ENCODE measurements at regions not wholly inside any gene's neighbourhood (a gene's known extent, or its start where the extent isn't known, plus 50 kb on each side); places are given as distances from the start of the nearest gene placed in this dataset.
"Not testable (repeated sequence)": the region's sequence is repeated elsewhere in the genome, so short reads cannot be mapped to it uniquely, and the experiment has no call there.

DNA sequence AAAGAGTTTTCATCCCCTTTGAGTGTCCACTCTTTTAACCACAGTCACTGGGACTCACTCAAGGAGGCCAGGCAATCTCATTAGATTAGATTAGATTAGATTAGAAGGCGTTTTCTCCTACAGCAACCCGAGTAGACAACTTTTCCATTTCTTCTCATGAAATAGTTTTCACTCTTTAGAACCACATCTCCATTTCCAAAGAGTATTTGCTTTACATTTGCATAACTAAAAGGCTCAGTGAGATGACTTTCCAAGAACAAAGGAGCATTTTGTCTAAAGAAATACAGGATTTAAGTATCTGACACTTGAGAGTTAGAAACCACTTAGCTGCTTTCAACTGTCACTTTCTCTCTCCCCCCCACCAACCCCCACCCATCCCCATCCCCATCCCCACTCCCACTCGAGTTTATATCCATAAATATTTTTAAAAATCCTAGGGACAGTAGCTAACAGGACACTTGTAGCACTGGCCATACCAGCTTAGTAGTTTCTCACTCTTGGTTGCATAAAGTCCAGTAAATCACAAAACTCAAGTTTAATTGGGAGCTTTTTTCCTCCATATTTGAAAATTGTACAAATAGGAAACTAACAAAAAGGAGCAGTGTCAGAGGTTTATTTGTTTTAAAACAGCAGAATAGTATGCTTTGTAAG, 2202.9 kb upstream of the WWC1 start:
- Histone ChIP-seq H3K27me3 (ENCODE audit: control insufficient read depth, insufficient read depth, low read length) (no peaks in the 10 kb centered on the region), H3K4me1 (ENCODE audit: control insufficient read depth, low read depth, low read length) (peaks cover 33% of the 10 kb centered on the region), H3K9me3 (ENCODE audit: control insufficient read depth, low read depth, low read length) (no peaks in the 10 kb centered on the region), H3K9ac (ENCODE audit: low read length) (no peak overlapping the region), H3K36me3 (ENCODE audit: control insufficient read depth, low read depth, low read length) (no peaks in the 10 kb centered on the region), H3K27ac (ENCODE audit: low read length) (no peak overlapping the region), H3K4me3 (ENCODE audit: low read length) (peak overlapping the region; percentile 9)

DNA sequence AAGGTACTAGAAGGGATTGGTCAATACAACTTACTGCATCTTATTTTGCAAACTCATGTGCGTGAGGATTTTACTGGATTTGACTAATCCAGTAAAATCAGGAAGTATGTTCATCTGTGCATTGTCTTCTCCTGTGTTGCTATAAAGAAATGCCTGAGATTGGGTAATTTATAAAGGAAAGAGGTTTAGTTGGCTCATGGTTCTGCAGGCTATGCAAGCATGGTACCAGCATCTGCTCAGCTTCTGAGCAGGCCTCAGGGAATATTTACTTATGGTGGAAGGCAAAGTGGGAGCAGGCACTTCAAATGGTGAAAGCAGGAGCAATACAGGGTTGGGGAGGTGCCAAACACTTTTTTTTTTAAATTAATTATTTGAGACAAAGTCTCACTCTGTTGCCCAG, 2199.5 kb upstream of the WWC1 start:
- Histone ChIP-seq H3K27me3 (ENCODE audit: control insufficient read depth, insufficient read depth, low read length) (no peaks in the 10 kb centered on the region), H3K27ac (ENCODE audit: low read length) (no peak overlapping the region), H3K9ac (ENCODE audit: low read length) (no peak overlapping the region), H3K9me3 (ENCODE audit: control insufficient read depth, low read depth, low read length) (no peaks in the 10 kb centered on the region), H3K36me3 (ENCODE audit: control insufficient read depth, low read depth, low read length) (no peaks in the 10 kb centered on the region), H3K4me3 (ENCODE audit: low read length) (no peak overlapping the region), H3K4me1 (ENCODE audit: control insufficient read depth, low read depth, low read length) (peaks cover 16% of the 10 kb centered on the region)

DNA sequence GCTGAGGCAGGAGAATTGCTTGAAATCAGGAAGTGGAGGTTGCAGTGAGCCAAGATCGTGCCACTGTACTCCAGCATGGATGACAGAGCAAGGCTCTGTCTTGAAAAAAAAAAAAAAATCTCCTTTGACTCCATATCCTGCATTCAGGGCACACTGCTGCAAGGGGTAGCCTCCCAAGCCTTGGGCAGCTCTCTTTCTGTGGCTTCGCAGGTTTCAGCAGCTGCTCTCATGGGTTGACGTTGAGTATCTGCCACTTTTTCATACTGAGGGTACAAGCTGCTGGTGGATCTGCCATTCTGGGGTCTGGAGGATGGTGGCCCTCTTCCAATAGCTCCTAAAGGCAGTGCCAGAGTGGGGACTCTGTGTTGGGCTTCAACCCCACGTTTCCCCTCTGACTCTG, 2198.1 kb upstream of the WWC1 start:
- H3K36me3 ChIP-seq (ENCODE audit: control insufficient read depth, low read depth, low read length): no peaks in the 10 kb centered on the region
- no peaks in the 10 kb centered on the region for H3K9me3 ChIP-seq (ENCODE audit: control insufficient read depth, low read depth, low read length)
- H3K27ac ChIP-seq (ENCODE audit: low read length): no peak overlapping the region
- H3K9ac ChIP-seq (ENCODE audit: low read length): no peak overlapping the region
- H3K4me1 ChIP-seq (ENCODE audit: control insufficient read depth, low read depth, low read length): peaks cover 7% of the 10 kb centered on the region
- no peak overlapping the region for H3K4me3 ChIP-seq (ENCODE audit: low read length)
- no peaks in the 10 kb centered on the region for H3K27me3 ChIP-seq (ENCODE audit: control insufficient read depth, insufficient read depth, low read length)

- Histone ChIP-seq H3K9ac (ENCODE audit: low read length) (no peak overlapping the region), H3K36me3 (ENCODE audit: control insufficient read depth, low read depth, low read length) (no peaks in the 10 kb centered on the region), H3K9me3 (ENCODE audit: control insufficient read depth, low read depth, low read length) (peaks cover 4% of the 10 kb centered on the region), H3K27me3 (ENCODE audit: control insufficient read depth, insufficient read depth, low read length) (no peaks in the 10 kb centered on the region), H3K4me3 (ENCODE audit: low read length) (no peak overlapping the region), H3K27ac (ENCODE audit: low read length) (no peak overlapping the region), H3K4me1 (ENCODE audit: control insufficient read depth, low read depth, low read length) (no peaks in the 10 kb centered on the region)
Observed at GRCh38 chr5:166102947-166103346, 2188.5 kb upstream of the WWC1 start.

- H3K36me3 ChIP-seq (ENCODE audit: control insufficient read depth, low read depth, low read length): no peaks in the 10 kb centered on the region
Observed at GRCh38 chr5:166111021-166111420, 2180.4 kb upstream of the WWC1 start.

DNA sequence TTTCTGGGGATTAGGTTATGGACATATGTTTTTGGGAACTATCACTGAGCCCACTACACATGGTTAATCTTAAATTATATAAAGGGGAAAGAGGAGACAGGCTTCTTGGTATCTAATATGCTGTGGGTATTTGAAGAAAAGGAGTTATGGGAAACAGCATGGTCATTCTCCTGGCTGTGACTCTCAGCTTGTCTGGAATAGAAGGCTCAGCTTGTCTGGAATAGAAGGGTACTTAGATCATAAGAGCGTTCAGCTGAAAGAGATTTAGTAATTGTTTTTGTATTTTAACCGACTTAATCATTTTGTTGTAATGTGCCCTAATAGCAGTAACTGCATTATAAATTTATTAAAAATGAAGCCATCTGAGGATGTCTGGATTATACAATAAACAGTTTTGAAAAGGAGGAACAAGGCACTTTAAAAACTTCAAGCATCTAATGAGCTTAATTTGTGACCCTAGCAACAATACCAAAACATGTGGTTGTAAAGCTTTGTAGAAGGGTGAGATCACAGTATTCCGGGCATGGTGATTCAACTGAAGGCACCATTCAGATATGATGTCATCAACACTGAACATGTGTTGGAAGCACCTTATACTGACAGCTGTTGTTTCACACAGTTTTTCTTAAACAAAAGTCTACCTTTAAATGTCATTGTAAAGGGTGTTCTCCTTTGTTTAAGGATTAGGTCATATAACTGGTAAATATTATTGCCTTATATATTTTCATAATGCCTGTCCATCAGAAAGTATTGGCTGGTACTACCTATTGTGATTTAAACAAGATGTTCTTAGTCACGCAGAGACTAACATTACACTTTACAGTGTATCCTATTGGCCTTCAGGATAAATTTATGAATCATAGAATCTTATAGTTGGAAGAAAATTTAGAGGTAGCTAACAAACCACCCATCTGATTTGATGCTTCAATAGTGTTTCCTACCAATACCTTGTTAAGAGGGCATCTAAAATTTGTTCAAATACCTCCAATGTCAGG, 2174.1 kb upstream of the WWC1 start:
- Histone ChIP-seq H3K27me3 (ENCODE audit: control insufficient read depth, insufficient read depth, low read length) (no peaks in the 10 kb centered on the region), H3K4me3 (ENCODE audit: low read length) (no peak overlapping the region), H3K4me1 (ENCODE audit: control insufficient read depth, low read depth, low read length) (no peaks in the 10 kb centered on the region), H3K36me3 (ENCODE audit: control insufficient read depth, low read depth, low read length) (no peaks in the 10 kb centered on the region), H3K27ac (ENCODE audit: low read length) (no peak overlapping the region), H3K9me3 (ENCODE audit: control insufficient read depth, low read depth, low read length) (no peaks in the 10 kb centered on the region), H3K9ac (ENCODE audit: low read length) (no peak overlapping the region)

More at GRCh38 chr5:166111021-166111420, 2180.4 kb upstream of the WWC1 start:
- Histone ChIP-seq H3K4me1 (ENCODE audit: control insufficient read depth, low read depth, low read length) (peaks cover 4% of the 10 kb centered on the region), H3K9me3 (ENCODE audit: control insufficient read depth, low read depth, low read length) (no peaks in the 10 kb centered on the region), H3K27me3 (ENCODE audit: control insufficient read depth, insufficient read depth, low read length) (no peaks in the 10 kb centered on the region), H3K4me3 (ENCODE audit: low read length) (no peak overlapping the region), H3K27ac (ENCODE audit: low read length) (no peak overlapping the region), H3K9ac (ENCODE audit: low read length) (no peak overlapping the region)

GRCh38 chr5:166119506-166119905, 2171.9 kb upstream of the WWC1 start:
- Histone ChIP-seq H3K36me3 (ENCODE audit: control insufficient read depth, low read depth, low read length) (no peaks in the 10 kb centered on the region), H3K9me3 (ENCODE audit: control insufficient read depth, low read depth, low read length) (no peaks in the 10 kb centered on the region), H3K4me3 (ENCODE audit: low read length) (no peak overlapping the region), H3K27ac (ENCODE audit: low read length) (no peak overlapping the region), H3K9ac (ENCODE audit: low read length) (no peak overlapping the region), H3K27me3 (ENCODE audit: control insufficient read depth, insufficient read depth, low read length) (no peaks in the 10 kb centered on the region), H3K4me1 (ENCODE audit: control insufficient read depth, low read depth, low read length) (no peaks in the 10 kb centered on the region)

GRCh38 chr5:166123717-166124116, 2167.7 kb upstream of the WWC1 start:
- H3K9ac ChIP-seq (ENCODE audit: low read length): no peak overlapping the region
- H3K4me1 ChIP-seq (ENCODE audit: control insufficient read depth, low read depth, low read length): no peaks in the 10 kb centered on the region
- H3K36me3 ChIP-seq (ENCODE audit: control insufficient read depth, low read depth, low read length): no peaks in the 10 kb centered on the region
- no peaks in the 10 kb centered on the region for H3K9me3 ChIP-seq (ENCODE audit: control insufficient read depth, low read depth, low read length)
- no peaks in the 10 kb centered on the region for H3K27me3 ChIP-seq (ENCODE audit: control insufficient read depth, insufficient read depth, low read length)
- H3K27ac ChIP-seq (ENCODE audit: low read length): no peak overlapping the region
- no peak overlapping the region for H3K4me3 ChIP-seq (ENCODE audit: low read length)

- no peak overlapping the region for H3K9ac ChIP-seq (ENCODE audit: low read length)
- H3K27me3 ChIP-seq (ENCODE audit: control insufficient read depth, insufficient read depth, low read length): no peaks in the 10 kb centered on the region
- H3K36me3 ChIP-seq (ENCODE audit: control insufficient read depth, low read depth, low read length): no peaks in the 10 kb centered on the region
- no peak overlapping the region for H3K4me3 ChIP-seq (ENCODE audit: low read length)
- H3K4me1 ChIP-seq (ENCODE audit: control insufficient read depth, low read depth, low read length): no peaks in the 10 kb centered on the region
- no peak overlapping the region for H3K27ac ChIP-seq (ENCODE audit: low read length)
- H3K9me3 ChIP-seq (ENCODE audit: control insufficient read depth, low read depth, low read length): no peaks in the 10 kb centered on the region
Observed at GRCh38 chr5:166127766-166128570, 2163.5 kb upstream of the WWC1 start.

- not testable (repeated sequence) for H3K36me3 ChIP-seq (ENCODE audit: control insufficient read depth, low read depth, low read length); H3K9ac ChIP-seq (ENCODE audit: low read length); H3K4me3 ChIP-seq (ENCODE audit: low read length); H3K9me3 ChIP-seq (ENCODE audit: control insufficient read depth, low read depth, low read length); H3K4me1 ChIP-seq (ENCODE audit: control insufficient read depth, low read depth, low read length); H3K27ac ChIP-seq (ENCODE audit: low read length); H3K27me3 ChIP-seq (ENCODE audit: control insufficient read depth, insufficient read depth, low read length)
Observed at GRCh38 chr5:166145107-166145506, 2146.3 kb upstream of the WWC1 start.

DNA sequence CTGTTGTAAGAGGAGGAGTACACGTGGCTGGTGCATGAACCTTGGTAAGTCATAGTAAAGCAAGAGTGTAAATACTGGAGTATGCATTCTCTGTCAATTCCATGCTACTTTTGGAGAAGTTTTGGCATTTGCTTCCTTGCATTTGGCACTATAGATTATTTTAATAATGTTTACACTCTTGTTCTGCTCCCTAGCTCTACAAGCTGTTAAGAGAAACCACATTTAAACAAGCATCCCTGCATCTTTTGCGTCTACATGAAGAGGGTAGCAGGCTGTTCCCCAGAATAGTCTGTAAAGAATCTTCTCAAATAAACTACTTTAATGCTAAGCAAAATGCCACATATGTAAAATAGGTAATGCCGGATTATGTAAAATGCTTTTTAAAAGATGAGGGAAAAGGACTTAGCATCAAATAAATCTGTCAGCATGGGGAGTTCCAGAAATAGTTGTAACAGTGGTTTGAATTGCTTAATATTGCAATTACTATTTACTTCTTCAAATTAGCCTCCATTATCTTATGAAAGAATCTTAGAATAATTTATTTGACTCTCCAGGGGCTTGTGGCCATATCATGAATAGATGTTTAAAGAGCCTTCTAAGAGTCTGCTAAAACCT, 2127.3 kb upstream of the WWC1 start:
- Histone ChIP-seq H3K36me3 (ENCODE audit: control insufficient read depth, low read depth, low read length) (no peaks in the 10 kb centered on the region), H3K27ac (ENCODE audit: low read length) (no peak overlapping the region), H3K4me1 (ENCODE audit: control insufficient read depth, low read depth, low read length) (peaks cover 22% of the 10 kb centered on the region), H3K4me3 (ENCODE audit: low read length) (no peak overlapping the region), H3K27me3 (ENCODE audit: control insufficient read depth, insufficient read depth, low read length) (no peaks in the 10 kb centered on the region), H3K9me3 (ENCODE audit: control insufficient read depth, low read depth, low read length) (no peaks in the 10 kb centered on the region), H3K9ac (ENCODE audit: low read length) (no peak overlapping the region)
